IPS-18a (cell line): ENCODE measurements at regions not wholly inside any gene's neighbourhood (a gene's known extent, or its start where the extent isn't known, plus 50 kb on each side); places are given as distances from the start of the nearest gene placed in this dataset.

Experiments
- H3K27ac ChIP-seq: one replicate; pipeline ENCODE4 v1.5.1; 2013; ENCODE audit warnings: low read length
- H3K27me3 ChIP-seq: one replicate; pipeline ENCODE4 v1.6.1; 2013; ENCODE audit warnings: mild to moderate bottlenecking, low read length; ENCODE audit not compliant: control insufficient read depth, insufficient read depth
- H3K36me3 ChIP-seq: one replicate; pipeline ENCODE4 v1.6.1; 2013; ENCODE audit warnings: low read depth, low read length; ENCODE audit not compliant: control insufficient read depth
- H3K4me1 ChIP-seq: one replicate; pipeline ENCODE4 v1.6.1; 2013; ENCODE audit warnings: low read depth, low read length; ENCODE audit not compliant: control insufficient read depth
- H3K4me3 ChIP-seq: one replicate; pipeline ENCODE4 v1.5.1; 2013; ENCODE audit warnings: low read length
- H3K9ac ChIP-seq: one replicate; pipeline ENCODE4 v1.6.1; 2013; ENCODE audit warnings: mild to moderate bottlenecking, low read length, moderate library complexity
- H3K9me3 ChIP-seq: one replicate; pipeline ENCODE4 v1.6.1; 2013; ENCODE audit warnings: low read depth, low read length; ENCODE audit not compliant: control insufficient read depth

DNA sequence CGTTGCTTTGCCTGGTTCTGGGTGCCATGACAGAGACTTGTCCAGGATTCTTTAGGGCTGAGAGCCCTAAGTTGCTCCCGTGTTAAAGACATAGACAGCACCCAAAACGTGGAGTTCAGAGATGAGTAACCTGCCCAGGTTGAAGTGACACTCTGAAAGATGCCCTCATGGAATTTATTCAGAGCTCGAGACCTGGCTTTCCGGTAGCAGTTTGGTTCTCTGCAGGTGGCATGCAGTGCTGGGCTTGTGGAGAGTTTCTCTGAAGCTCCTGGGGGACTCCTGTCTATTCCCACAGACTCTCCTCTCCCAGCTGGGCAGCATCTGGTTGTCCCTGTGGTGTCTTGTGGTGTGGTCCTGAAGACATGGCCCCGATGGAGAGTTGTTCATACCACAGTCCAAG lies 241.0 kb downstream of the RHOU start:
- H3K27ac ChIP-seq = no peak overlapping the region
- no peak overlapping the region for H3K9ac ChIP-seq
- H3K27me3 ChIP-seq = no peaks in the 10 kb centered on the region
- no peaks in the 10 kb centered on the region for H3K36me3 ChIP-seq
- no peaks in the 10 kb centered on the region for H3K9me3 ChIP-seq
- H3K4me3 ChIP-seq = no peak overlapping the region
- peaks cover 11% of the 10 kb centered on the region for H3K4me1 ChIP-seq

DNA sequence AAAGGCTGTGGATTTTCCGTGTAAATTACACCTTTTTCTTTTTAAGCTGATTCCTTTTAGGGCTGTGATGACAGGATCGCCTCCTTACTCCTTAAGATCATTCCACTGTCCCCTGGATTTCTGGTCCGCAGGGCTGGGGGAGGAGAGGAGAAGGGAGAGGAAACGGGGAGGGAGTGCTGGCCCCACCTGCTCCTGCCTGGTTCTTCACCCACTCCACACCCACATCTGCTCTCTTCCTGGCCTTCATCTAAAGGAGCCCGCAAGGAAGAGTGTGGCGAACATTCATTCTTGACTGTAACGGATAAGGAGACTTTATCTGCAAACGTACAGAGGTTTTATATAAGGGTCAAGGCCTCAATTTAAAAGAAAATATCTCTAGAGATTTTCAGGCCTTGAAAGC lies 242.0 kb downstream of the RHOU start:
- peaks cover 11% of the 10 kb centered on the region for H3K4me1 ChIP-seq
- H3K36me3 ChIP-seq = no peaks in the 10 kb centered on the region
- H3K4me3 ChIP-seq = no peak overlapping the region
- no peaks in the 10 kb centered on the region for H3K27me3 ChIP-seq
- H3K9ac ChIP-seq = no peak overlapping the region
- H3K9me3 ChIP-seq = no peaks in the 10 kb centered on the region
- no peak overlapping the region for H3K27ac ChIP-seq

DNA sequence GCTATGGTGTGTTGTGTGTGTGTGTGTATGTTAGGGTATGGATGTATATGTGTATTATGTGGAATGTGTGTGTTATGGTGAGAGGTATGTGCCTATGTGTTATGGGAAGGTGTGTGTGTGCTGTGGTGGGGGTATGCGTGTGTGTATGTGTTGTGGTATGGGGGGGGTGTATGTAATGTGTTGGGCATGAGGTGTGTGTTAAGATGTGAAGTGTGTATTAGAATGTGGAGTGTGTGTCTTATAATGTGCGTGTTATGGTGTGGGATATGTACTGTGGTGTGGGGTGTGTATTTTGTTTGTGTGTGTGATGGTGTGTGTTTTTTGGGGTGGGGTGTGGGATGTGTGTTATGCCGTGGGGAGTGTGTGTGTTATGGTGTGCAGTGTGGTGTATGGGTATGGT lies 242.5 kb downstream of the RHOU start:
- no peaks in the 10 kb centered on the region for H3K9me3 ChIP-seq
- peaks cover 11% of the 10 kb centered on the region for H3K4me1 ChIP-seq
- no peaks in the 10 kb centered on the region for H3K36me3 ChIP-seq
- H3K4me3 ChIP-seq = no peak overlapping the region
- H3K27ac ChIP-seq = no peak overlapping the region
- no peaks in the 10 kb centered on the region for H3K27me3 ChIP-seq
- H3K9ac ChIP-seq = no peak overlapping the region

DNA sequence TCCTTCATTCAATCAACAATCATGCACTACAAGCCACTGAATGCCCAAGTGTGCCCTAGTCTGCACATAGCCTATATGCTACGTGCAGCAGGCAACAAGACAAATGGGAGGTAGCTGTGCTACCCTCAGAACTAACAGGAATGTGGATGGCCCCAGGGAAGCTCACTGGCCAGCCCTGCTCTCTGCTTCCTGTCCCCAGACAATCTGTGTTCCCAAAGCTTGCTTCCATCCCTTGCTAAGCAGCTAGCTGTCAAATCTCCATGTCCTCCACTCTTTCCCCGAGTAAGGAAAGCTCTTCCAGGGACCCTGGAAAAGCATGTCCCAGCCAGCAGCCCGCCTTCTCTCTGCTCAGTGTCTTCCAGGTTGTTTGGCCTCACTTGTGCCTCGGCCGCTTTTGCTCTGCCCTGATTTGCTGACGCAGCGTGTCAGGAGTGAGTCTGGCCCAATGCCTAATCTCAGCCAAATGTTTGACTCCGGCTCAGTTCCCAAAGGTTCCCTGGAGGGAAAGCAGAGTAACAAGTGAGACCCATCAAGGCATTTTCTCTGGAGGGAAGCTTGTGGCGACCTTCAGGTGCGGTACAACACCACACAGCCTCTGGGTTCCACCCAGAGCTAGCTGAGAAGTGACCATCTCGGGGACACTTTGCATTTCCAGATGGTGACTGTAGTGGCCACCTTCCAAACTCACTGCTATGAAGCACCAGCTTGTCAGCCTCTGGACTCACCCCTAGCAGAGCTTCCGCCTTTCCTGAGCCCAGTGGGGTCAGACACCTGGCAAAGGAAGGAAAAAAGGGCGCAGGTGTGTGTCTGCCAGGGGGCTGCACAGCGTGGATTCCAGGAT lies 243.4 kb downstream of the RHOU start:
- Histone ChIP-seq H3K36me3 (no peaks in the 10 kb centered on the region), H3K27me3 (no peaks in the 10 kb centered on the region), H3K9ac (no peak overlapping the region), H3K9me3 (no peaks in the 10 kb centered on the region), H3K4me3 (no peak overlapping the region), H3K27ac (no peak overlapping the region), H3K4me1 (peaks cover 11% of the 10 kb centered on the region)

DNA sequence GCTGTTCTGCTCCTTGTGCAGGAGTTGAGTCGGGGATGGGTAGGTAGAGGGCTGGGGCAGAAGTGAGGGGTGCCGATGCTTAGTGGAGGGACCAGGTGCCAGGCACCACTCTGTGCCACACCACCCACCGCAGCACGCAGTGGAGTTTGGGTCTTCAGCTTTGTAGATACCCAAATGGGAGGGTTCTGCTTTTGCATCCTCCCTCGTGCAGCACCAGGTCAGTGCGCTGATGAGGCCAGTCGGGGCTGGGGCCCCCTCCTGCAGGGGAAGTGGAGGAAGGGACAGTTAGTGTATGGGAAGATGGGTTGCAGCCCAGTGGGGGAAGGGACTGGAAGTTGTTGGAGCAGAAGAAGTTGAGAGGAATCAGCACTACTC lies 244.0 kb downstream of the RHOU start:
- Histone ChIP-seq H3K27me3 (no peaks in the 10 kb centered on the region), H3K9ac (no peak overlapping the region), H3K36me3 (no peaks in the 10 kb centered on the region), H3K27ac (no peak overlapping the region), H3K9me3 (no peaks in the 10 kb centered on the region), H3K4me3 (no peak overlapping the region), H3K4me1 (peaks cover 11% of the 10 kb centered on the region)

DNA sequence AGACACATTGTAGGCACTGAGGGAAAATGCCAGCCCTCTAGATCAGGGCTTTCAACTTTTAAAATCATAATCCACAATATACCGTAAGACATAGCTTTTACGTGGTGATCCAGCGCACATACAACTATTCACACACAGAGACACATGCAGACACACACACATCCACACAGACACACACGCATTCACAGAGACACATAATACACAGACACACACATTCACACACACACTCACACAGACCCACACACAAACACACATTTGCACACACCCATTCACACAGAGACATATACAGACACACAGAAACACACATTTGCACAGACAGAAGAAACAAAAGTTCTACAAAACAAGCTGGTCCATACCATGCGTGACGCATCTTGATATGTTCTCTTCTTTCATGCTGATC lies 244.5 kb downstream of the RHOU start:
- no peak overlapping the region for H3K9ac ChIP-seq
- peaks cover 11% of the 10 kb centered on the region for H3K4me1 ChIP-seq
- H3K4me3 ChIP-seq = no peak overlapping the region
- H3K27me3 ChIP-seq = no peaks in the 10 kb centered on the region
- H3K9me3 ChIP-seq = no peaks in the 10 kb centered on the region
- H3K27ac ChIP-seq = no peak overlapping the region
- H3K36me3 ChIP-seq = no peaks in the 10 kb centered on the region

DNA sequence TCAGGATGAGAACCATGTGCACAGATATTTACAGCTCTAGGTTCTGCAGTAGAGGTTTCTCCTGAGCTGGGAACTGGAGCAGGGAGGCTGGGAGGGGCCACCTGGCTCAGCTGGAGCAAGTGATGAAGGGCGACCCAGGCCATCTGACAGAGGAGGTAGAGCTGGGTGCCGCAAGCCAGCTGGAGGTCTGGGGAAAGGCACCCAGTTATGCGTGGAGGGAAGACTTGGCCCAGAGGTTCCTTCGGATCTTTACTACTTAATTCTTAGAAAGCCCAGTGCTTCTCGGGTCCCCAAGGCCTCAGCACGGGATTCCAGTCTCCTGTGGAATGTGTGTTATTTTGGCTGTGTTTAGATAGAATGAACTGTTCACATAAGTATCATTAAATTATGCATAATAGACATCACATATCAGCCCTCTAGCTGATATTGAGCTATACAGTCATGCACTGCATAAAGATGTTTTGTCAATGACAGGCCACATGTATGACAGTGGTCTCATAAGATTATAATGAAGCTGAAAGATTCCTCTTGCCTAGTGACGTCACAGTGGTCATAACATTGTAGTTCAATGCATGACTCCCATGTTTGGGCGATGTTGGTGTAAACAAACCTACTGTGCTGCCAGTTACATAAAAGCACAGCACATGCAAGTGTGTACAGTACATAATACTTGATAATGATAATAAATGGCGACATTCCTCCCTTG lies 245.1 kb downstream of the RHOU start:
- Histone ChIP-seq H3K4me3 (no peak overlapping the region), H3K4me1 (peaks cover 11% of the 10 kb centered on the region), H3K9ac (no peak overlapping the region), H3K36me3 (no peaks in the 10 kb centered on the region), H3K27me3 (no peaks in the 10 kb centered on the region), H3K9me3 (no peaks in the 10 kb centered on the region), H3K27ac (no peak overlapping the region)

DNA sequence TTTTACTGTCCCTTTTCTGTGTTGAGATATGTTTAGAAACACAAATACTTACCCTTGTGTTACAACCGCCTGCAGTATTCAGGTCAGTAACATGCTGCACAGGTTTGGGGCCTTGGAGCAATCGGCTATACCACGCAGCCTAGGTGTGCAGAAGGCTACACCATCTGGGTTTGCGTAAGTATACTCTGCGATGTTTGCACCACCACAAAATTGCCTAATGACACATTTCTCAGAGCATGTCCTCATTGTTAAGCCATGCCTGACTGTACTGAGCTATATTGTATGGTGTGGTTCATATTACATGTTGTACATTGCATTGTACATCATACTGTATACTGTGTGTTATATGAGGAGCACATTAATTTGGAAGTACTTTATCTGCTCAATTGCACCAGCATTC lies 247.4 kb downstream of the RHOU start:
- Histone ChIP-seq H3K36me3 (no peaks in the 10 kb centered on the region), H3K4me3 (no peak overlapping the region), H3K27ac (no peak overlapping the region), H3K9me3 (no peaks in the 10 kb centered on the region), H3K27me3 (no peaks in the 10 kb centered on the region), H3K4me1 (peaks cover 11% of the 10 kb centered on the region), H3K9ac (no peak overlapping the region)

DNA sequence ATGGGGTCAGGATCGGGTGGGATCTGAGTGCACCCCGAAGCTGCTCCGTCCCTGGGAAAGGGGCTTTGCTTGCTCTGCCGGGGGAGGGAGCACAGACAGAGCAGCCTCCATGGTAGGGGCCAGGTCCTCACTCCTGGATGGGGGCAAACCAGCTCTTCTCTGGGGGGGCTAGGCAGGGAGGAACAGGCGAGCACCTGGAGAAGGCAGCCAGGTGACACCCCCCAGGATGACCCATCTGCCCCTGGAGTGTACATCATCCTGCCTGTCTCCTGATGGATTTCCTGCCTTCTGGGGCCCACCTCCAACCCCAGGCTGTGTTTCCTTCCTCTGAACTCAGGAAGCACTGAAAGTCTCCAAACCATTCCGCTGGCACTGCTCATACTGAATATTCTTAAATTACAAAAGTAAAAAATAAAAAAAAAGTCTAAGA lies 248.0 kb downstream of the RHOU start:
- Histone ChIP-seq H3K36me3 (no peaks in the 10 kb centered on the region), H3K9ac (no peak overlapping the region), H3K27me3 (no peaks in the 10 kb centered on the region), H3K9me3 (no peaks in the 10 kb centered on the region), H3K4me3 (no peak overlapping the region), H3K4me1 (peaks cover 10% of the 10 kb centered on the region), H3K27ac (no peak overlapping the region)

DNA sequence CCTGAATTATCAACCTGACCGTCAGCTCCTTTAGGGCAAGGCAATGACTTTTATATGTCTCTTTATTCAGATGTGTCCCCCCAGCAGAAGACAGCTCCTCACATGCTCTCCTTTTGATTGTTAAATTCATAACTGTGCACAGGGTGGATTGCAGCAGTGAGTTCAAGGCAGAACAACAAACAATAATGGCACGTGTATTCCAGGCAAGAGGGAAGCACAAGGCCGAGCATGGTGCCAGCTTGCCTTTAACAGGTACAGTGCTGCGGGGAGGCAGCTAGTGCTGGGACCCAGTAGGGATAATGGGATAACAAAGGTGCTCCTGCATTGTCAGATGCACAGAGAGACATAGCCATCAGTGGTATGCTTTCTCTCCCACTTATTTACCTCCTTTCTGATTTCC lies 248.4 kb downstream of the RHOU start:
- H3K36me3 ChIP-seq = no peaks in the 10 kb centered on the region
- no peaks in the 10 kb centered on the region for H3K27me3 ChIP-seq
- H3K4me3 ChIP-seq = no peak overlapping the region
- no peaks in the 10 kb centered on the region for H3K9me3 ChIP-seq
- no peak overlapping the region for H3K9ac ChIP-seq
- H3K4me1 ChIP-seq = peaks cover 6% of the 10 kb centered on the region
- H3K27ac ChIP-seq = no peak overlapping the region

DNA sequence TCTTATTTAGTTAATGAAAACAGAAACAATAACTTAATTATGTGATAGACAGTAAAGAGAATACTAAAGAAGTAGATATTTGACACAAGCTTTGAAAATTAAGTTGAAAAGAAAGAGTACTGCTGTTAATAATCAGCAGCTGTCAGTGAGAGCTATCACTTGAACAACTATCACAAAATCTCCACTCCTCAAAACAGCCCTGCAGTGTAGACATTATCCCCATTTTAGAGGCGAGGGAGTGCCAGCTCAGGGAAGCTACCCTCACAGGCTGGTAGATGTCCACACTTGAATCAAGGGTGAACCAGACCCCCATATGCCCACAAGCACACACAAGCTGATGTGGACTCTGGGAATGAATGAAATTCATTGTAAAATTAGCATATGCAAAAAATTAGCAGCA lies 248.8 kb downstream of the RHOU start:
- H3K36me3 ChIP-seq = no peaks in the 10 kb centered on the region
- no peak overlapping the region for H3K4me3 ChIP-seq
- peaks cover 2% of the 10 kb centered on the region for H3K4me1 ChIP-seq
- no peak overlapping the region for H3K27ac ChIP-seq
- H3K9me3 ChIP-seq = no peaks in the 10 kb centered on the region
- H3K9ac ChIP-seq = no peak overlapping the region
- no peaks in the 10 kb centered on the region for H3K27me3 ChIP-seq
